ENCODE measurements at regions not wholly inside any gene's neighbourhood (a gene's known extent, or its start where the extent isn't known, plus 50 kb on each side); places are given as distances from the start of the nearest gene placed in this dataset.

DNA sequence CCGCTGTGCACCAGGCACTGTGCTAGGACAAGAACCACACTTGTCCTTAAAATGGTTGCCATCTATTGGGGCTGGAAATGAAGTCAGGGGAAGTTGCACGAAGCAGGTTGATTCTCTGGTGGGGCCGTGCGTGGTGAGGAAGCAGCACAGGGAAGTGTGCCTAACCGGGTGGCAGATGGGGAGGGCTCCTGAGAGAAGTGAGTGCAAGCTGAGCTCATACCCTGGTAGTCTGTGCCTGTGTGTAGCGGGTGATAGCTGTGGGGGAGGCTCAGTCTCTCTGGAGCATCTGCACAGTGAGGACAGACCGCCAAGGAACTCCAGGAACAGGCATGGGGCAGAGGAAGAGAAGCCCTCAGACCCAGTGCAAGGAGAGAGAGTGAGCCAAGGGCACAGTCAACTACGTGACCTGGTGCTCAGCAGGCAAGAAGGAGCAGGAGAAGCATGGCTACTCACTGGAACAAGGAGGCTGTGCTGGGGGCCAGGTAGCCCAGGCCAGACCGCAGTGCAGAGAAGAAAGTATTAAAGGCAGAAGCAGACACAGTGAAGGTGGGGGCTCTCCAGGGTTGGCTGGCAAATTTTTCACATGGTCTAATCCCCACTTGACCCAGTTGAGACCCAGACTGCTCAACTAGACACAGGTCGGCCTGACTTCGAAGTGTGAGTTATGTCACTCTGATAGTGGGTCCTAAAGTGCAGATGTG is 155.0 kb downstream of the CDH26 start:
- TF ChIP-seq, protein P1, sequence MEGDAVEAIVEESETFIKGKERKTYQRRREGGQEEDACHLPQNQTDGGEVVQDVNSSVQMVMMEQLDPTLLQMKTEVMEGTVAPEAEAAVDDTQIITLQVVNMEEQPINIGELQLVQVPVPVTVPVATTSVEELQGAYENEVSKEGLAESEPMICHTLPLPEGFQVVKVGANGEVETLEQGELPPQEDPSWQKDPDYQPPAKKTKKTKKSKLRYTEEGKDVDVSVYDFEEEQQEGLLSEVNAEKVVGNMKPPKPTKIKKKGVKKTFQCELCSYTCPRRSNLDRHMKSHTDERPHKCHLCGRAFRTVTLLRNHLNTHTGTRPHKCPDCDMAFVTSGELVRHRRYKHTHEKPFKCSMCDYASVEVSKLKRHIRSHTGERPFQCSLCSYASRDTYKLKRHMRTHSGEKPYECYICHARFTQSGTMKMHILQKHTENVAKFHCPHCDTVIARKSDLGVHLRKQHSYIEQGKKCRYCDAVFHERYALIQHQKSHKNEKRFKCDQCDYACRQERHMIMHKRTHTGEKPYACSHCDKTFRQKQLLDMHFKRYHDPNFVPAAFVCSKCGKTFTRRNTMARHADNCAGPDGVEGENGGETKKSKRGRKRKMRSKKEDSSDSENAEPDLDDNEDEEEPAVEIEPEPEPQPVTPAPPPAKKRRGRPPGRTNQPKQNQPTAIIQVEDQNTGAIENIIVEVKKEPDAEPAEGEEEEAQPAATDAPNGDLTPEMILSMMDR (conservative IDR thresholded peaks at IDR 0.05), result no peak
- TF ChIP-seq ZFX (IDR thresholded peaks at IDR 0.05), result no peak
